Neuronal stem cell (in vitro differentiated cells): ENCODE measurements at regions not wholly inside any gene's neighbourhood (a gene's known extent, or its start where the extent isn't known, plus 50 kb on each side); places are given as distances from the start of the nearest gene placed in this dataset.

Experiments
- DNase-seq: peaks from one replicate; pipeline ENCODE4 v3.0.0-alpha.2; 2013; ENCODE audit warnings: low spot score
- H2AFZ ChIP-seq: one replicate; pipeline ENCODE4 v1.6.1; 2013; ENCODE audit warnings: mild to moderate bottlenecking, low read length, inconsistent platforms
- H2AK5ac ChIP-seq: 2 replicates; pipeline ENCODE4 v1.6.1; 2013; ENCODE audit warnings: low read depth, mild to moderate bottlenecking, inconsistent platforms, low read length, moderate library complexity, mixed read lengths
- H2BK120ac ChIP-seq: 2 replicates; pipeline ENCODE4 v1.6.1; 2013; ENCODE audit warnings: low read depth, mild to moderate bottlenecking, inconsistent platforms, low read length, moderate library complexity, mixed read lengths
- H2BK12ac ChIP-seq: one replicate; pipeline ENCODE4 v1.6.1; 2013; ENCODE audit warnings: low read length, inconsistent platforms
- H2BK15ac ChIP-seq: 2 replicates; pipeline ENCODE4 v1.6.1; 2013; ENCODE audit warnings: mild to moderate bottlenecking, low read length, inconsistent platforms, mixed read lengths
- H2BK5ac ChIP-seq: one replicate; pipeline ENCODE4 v1.6.1; 2013; ENCODE audit warnings: inconsistent platforms, mild to moderate bottlenecking, low read length, moderate library complexity
- H3K14ac ChIP-seq: one replicate; pipeline ENCODE4 v1.6.1; 2013; ENCODE audit warnings: low read length, inconsistent platforms
- H3K18ac ChIP-seq: 2 replicates; pipeline ENCODE4 v1.6.1; 2013; ENCODE audit warnings: low read length, inconsistent platforms
- H3K23ac ChIP-seq: 2 replicates; pipeline ENCODE4 v1.6.1; 2013; ENCODE audit warnings: low read depth, mild to moderate bottlenecking, mixed read lengths, low read length, inconsistent platforms; ENCODE audit not compliant: poor library complexity
- H3K27ac ChIP-seq: replicated peaks from 3 replicates; pipeline ENCODE4 v1.5.1; 2013; ENCODE audit warnings: low read length, inconsistent platforms
- H3K27me3 ChIP-seq, 3 experiments: 2 replicates each; pipeline ENCODE4 v1.6.1; 2013; ENCODE audit warnings: low read length in 3 of 3, mild to moderate bottlenecking in 2 of 3, inconsistent platforms in 1 of 3, low read depth in 1 of 3, mixed read lengths in 1 of 3, moderate library complexity in 1 of 3; ENCODE audit not compliant: control insufficient read depth in 3 of 3, insufficient read depth in 3 of 3
- H3K36me3 ChIP-seq, 2 donors: replicated peaks in 1 of 2; 2 replicates each; pipeline ENCODE4 v1.6.1; 2013; ENCODE audit warnings: low read length in 2 of 2; ENCODE audit not compliant: control insufficient read depth in 2 of 2, insufficient read depth in 2 of 2
- H3K4ac ChIP-seq: 2 replicates; pipeline ENCODE4 v1.6.1; 2013; ENCODE audit warnings: inconsistent platforms, mild to moderate bottlenecking, low read length, moderate library complexity
- H3K4me1 ChIP-seq, 2 donors: 1 replicate in 1 of 2; 2 replicates in 1 of 2; pipeline ENCODE4 v1.6.1; 2013; ENCODE audit warnings: low read length in 2 of 2, low read depth in 1 of 2; ENCODE audit not compliant: control insufficient read depth in 2 of 2, insufficient read depth in 1 of 2
- H3K4me2 ChIP-seq: one replicate; pipeline ENCODE4 v1.6.1; 2013; ENCODE audit warnings: mild to moderate bottlenecking, low read length, inconsistent platforms; ENCODE audit not compliant: insufficient read depth, poor library complexity, severe bottlenecking
- H3K4me3 ChIP-seq, 2 donors: 2 replicates each; pipeline ENCODE4 v1.5.1; 2013; ENCODE audit warnings: low read length in 2 of 2, mild to moderate bottlenecking in 2 of 2, inconsistent platforms in 1 of 2, moderate library complexity in 1 of 2
- H3K79me1 ChIP-seq: one replicate; pipeline ENCODE4 v1.6.1; 2013; ENCODE audit warnings: low read depth, mild to moderate bottlenecking, inconsistent platforms, low read length, moderate library complexity
- H3K9ac ChIP-seq: one replicate; pipeline ENCODE4 v1.6.1; 2013; ENCODE audit warnings: mild to moderate bottlenecking, low read depth, low read length, inconsistent platforms; ENCODE audit not compliant: poor library complexity
- H3K9me3 ChIP-seq, 2 donors: replicated peaks in 1 of 2; 2 replicates each; pipeline versions ENCODE3 to v1.6.1; 2013; ENCODE audit warnings: low read length in 2 of 2, mild to moderate bottlenecking in 2 of 2, inconsistent platforms in 1 of 2, low read depth in 1 of 2, mixed read lengths in 1 of 2, moderate library complexity in 1 of 2; ENCODE audit not compliant: control insufficient read depth in 2 of 2, insufficient read depth in 1 of 2
- H4K8ac ChIP-seq: one replicate; pipeline ENCODE4 v1.6.1; 2013; ENCODE audit warnings: low read depth, mild to moderate bottlenecking, inconsistent platforms, low read length, moderate library complexity
- H4K91ac ChIP-seq: one replicate; pipeline ENCODE4 v1.6.1; 2013; ENCODE audit warnings: low read length, low read depth, mild to moderate bottlenecking, inconsistent platforms; ENCODE audit not compliant: poor library complexity
- WGBS, 2 donors: extraction: QIAGEN DNeasy Blood & Tissue Kit; methylation state at CpG; one replicate each; pipeline ENCODE4 v1.1.7; 2013; ENCODE audit warnings: missing lambda C conversion rate in 2 of 2, mixed read lengths in 1 of 2; ENCODE audit not compliant: insufficient read length in 2 of 2, insufficient replicate concordance in 1 of 2; ENCODE audit errors: extremely low coverage in 2 of 2; 5-methylcytosine and 5-hydroxymethylcytosine counted together

DNA sequence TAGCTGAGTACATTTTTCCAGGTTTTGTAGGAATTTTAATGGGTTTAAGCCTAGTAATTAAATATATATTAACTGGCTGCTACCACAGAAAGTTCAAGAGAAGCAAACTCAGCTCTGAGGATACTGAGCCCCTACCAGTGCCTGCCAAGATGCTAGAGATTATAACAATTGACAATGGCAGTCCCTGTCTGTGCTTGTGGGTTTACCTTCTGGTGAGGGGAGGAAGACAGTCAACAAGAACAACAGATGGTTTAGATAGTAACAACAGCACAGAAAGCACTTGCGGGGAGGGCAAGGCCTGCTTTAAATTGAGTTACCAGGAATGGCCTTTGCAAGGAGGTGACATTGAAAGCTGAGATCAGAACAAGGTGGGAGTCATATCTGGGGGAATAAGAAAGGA lies 56.6 kb upstream of the ARHGEF3 start:
- H4K91ac ChIP-seq, result no peak overlapping the region
- no peak overlapping the region for H2BK120ac ChIP-seq
- no peak overlapping the region for H2AFZ ChIP-seq
- no peak overlapping the region for H3K9ac ChIP-seq
- H3K18ac ChIP-seq, result no peak overlapping the region
- no peak overlapping the region for H4K8ac ChIP-seq
- no peak overlapping the region for H3K4me3 ChIP-seq
- H2BK12ac ChIP-seq, result no peak overlapping the region
- no peak overlapping the region for H3K14ac ChIP-seq
- H3K36me3 ChIP-seq, result no peaks in the 10 kb centered on the region
- H3K79me1 ChIP-seq, result no peaks in the 10 kb centered on the region
- no peak for DNase-seq
- no peak overlapping the region for H3K4me2 ChIP-seq
- peaks cover 14 to 30% of the 10 kb centered on the region in 2 donors for H3K4me1 ChIP-seq
- no peaks in the 10 kb centered on the region for H3K9me3 ChIP-seq
- no peak overlapping the region for H2BK5ac ChIP-seq
- H3K27me3 ChIP-seq, result no peaks in the 10 kb centered on the region
- no peak overlapping the region for H3K23ac ChIP-seq
- no peak overlapping the region for H2AK5ac ChIP-seq
- WGBS, 2 donors, result no CpG with 5 or more reads among the region's 1 CpG
- H3K4ac ChIP-seq, result no peak overlapping the region
- H3K27ac ChIP-seq, result no peak overlapping the region
- H2BK15ac ChIP-seq, result no peak overlapping the region

- Histone ChIP-seq H3K4me2 (no peak overlapping the region), H3K9me3 (no peaks in the 10 kb centered on the region), H3K79me1 (no peaks in the 10 kb centered on the region), H2BK120ac (no peak overlapping the region), H4K91ac (no peak overlapping the region), H3K18ac (no peak overlapping the region), H3K4me1 (peaks cover 9 to 24% of the 10 kb centered on the region in 2 donors), H3K23ac (no peak overlapping the region), H2BK12ac (no peak overlapping the region), H2BK5ac (no peak overlapping the region), H2AK5ac (no peak overlapping the region), H4K8ac (no peak overlapping the region), H3K14ac (no peak overlapping the region), H3K4ac (no peak overlapping the region), H3K27me3 (no peaks in the 10 kb centered on the region), H2AFZ (no peak overlapping the region), H3K27ac (no peak overlapping the region), H2BK15ac (no peak overlapping the region), H3K4me3 (no peak overlapping the region), H3K9ac (no peak overlapping the region), H3K36me3 (no peaks in the 10 kb centered on the region)
- no CpG with 5 or more reads among the region's 4 CpGs for WGBS, 2 donors
- no peak for DNase-seq
Observed at GRCh38 chr3:56857178-56857577, 55.4 kb upstream of the ARHGEF3 start.

DNA sequence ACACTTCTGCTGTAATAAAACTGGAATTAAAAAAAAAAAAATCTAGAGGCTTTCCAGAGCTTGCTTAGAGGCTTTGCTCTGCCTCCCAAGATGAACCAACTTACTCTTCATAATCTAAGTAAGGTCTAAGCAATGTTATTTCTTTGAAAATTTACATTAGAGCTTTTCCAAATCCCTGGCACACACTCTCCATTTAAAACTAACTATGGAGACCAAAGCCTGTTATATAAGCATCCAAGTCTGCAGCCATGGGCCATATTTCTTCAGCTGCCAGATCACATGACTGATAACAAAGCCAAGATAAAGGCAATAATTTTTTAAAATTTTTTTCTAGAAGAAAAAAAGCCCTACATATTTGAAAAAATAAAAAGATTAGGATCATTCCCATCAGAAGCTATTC lies 55.0 kb upstream of the ARHGEF3 start:
- H2AFZ ChIP-seq, result no peak overlapping the region
- H3K4me1 ChIP-seq, result peaks cover 7 to 21% of the 10 kb centered on the region in 2 donors
- H3K4me3 ChIP-seq, result no peak overlapping the region
- no peak overlapping the region for H2BK120ac ChIP-seq
- H3K9me3 ChIP-seq, result no peaks in the 10 kb centered on the region
- no peak overlapping the region for H3K23ac ChIP-seq
- no peak overlapping the region for H2AK5ac ChIP-seq
- no peak overlapping the region for H2BK12ac ChIP-seq
- no peaks in the 10 kb centered on the region for H3K36me3 ChIP-seq
- no peak overlapping the region for H2BK5ac ChIP-seq
- DNase-seq, result no peak
- H3K27me3 ChIP-seq, result no peaks in the 10 kb centered on the region
- H2BK15ac ChIP-seq, result no peak overlapping the region
- no peak overlapping the region for H3K14ac ChIP-seq
- H4K8ac ChIP-seq, result no peak overlapping the region
- H3K4me2 ChIP-seq, result no peak overlapping the region
- no peaks in the 10 kb centered on the region for H3K79me1 ChIP-seq
- H3K18ac ChIP-seq, result no peak overlapping the region
- H3K9ac ChIP-seq, result no peak overlapping the region
- H4K91ac ChIP-seq, result no peak overlapping the region
- H3K27ac ChIP-seq, result no peak overlapping the region
- H3K4ac ChIP-seq, result no peak overlapping the region

DNA sequence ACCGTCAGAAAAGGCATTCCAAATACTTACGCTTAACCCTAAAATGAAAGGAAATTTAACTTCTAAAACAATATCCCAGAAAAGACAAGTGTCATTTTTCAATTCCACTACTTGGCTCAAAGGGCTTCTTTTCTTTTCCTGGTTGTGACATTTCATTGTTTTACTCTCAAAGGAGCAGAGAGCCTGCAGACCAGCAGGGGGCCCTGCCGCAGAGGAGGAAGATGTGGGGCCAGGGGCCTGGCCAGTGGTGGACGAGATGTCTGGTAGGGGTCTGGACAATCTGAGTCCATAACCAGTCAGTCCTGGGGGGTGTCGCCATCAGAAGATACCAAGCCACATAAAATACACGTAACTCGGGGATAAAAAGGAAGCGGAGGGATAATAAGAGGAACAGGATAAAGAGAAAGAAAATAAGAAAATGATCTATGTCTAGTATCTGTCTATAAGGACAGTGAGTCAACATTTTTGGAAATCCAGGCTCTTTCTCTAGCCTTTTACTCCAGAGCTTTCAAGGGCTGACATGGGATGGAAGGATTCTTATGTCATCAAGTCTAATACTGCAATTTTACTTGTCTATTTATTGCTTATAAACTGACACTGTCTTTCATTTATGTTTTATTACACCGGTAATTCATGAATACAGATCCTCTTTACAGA lies 54.2 kb upstream of the ARHGEF3 start:
- H4K91ac ChIP-seq, result no peak overlapping the region
- peak; percentile 27 for DNase-seq
- no peak overlapping the region for H3K14ac ChIP-seq
- H3K79me1 ChIP-seq, result no peaks in the 10 kb centered on the region
- H2AK5ac ChIP-seq, result no peak overlapping the region
- WGBS, 2 donors, result no CpG with 5 or more reads among the region's 9 CpGs
- H2BK12ac ChIP-seq, result no peak overlapping the region
- H3K27me3 ChIP-seq, result no peaks in the 10 kb centered on the region
- no peaks in the 10 kb centered on the region for H3K9me3 ChIP-seq
- H3K36me3 ChIP-seq, result no peaks in the 10 kb centered on the region
- no peak overlapping the region for H3K4me3 ChIP-seq
- no peak overlapping the region for H3K18ac ChIP-seq
- no peak overlapping the region for H3K4me2 ChIP-seq
- H3K4ac ChIP-seq, result no peak overlapping the region
- H3K27ac ChIP-seq, result no peak overlapping the region
- H3K23ac ChIP-seq, result no peak overlapping the region
- H2AFZ ChIP-seq, result peak overlapping the region; percentile 48
- H3K9ac ChIP-seq, result no peak overlapping the region
- no peak overlapping the region for H4K8ac ChIP-seq
- peaks cover 6 to 17% of the 10 kb centered on the region in 2 donors for H3K4me1 ChIP-seq
- H2BK15ac ChIP-seq, result no peak overlapping the region
- H2BK5ac ChIP-seq, result no peak overlapping the region
- no peak overlapping the region for H2BK120ac ChIP-seq
